MM.1S (cell line): ENCODE measurements at regions not wholly inside any gene's neighbourhood (a gene's known extent, or its start where the extent isn't known, plus 50 kb on each side); places are given as distances from the start of the nearest gene placed in this dataset.

Source experiments
- CTCF ChIP-seq: fragments of 300-600 bp; sonication (generic); IDR thresholded peaks from 2 replicates; pipeline ENCODE4 v1.5.1; 2016; ENCODE audit warnings: antibody characterized with exemption, low read length, mixed read lengths
- EZH2 ChIP-seq: fragments of 300-600 bp; sonication (generic); optimal IDR thresholded peaks from 2 replicates; pipeline ENCODE3; 2017; ENCODE audit warnings: low read depth, mild to moderate bottlenecking, antibody characterized with exemption, low read length, mixed read lengths
- EZH2phosphoT487 ChIP-seq: fragments of 300-600 bp; sonication (generic); IDR thresholded peaks from 2 replicates; pipeline ENCODE4 v1.6.1; 2018; ENCODE audit warnings: antibody characterized with exemption, low read length

- no peak for TF ChIP-seq CTCF
- no peak for TF ChIP-seq EZH2phosphoT487
- no peak for TF ChIP-seq EZH2
These were observed 103.3 kb upstream of the CHST15 start for GRCh38 chr10:124196659-124197058.
